Fibroblast of pulmonary artery (primary cell): ENCODE measurements at regions not wholly inside any gene's neighbourhood (a gene's known extent, or its start where the extent isn't known, plus 50 kb on each side); places are given as distances from the start of the nearest gene placed in this dataset.
A peak's percentile ranks its signal among the peaks of the same experiment; 100 is the strongest.

ENCODE experiments used
- DNase-seq: peaks from one replicate; pipeline ENCODE4 v3.0.0-alpha.2; 2010; ENCODE audit warnings: low read depth
- H3K4me3 ChIP-seq: replicated peaks from 2 replicates; pipeline ENCODE4 v1.5.1; 2011; ENCODE audit warnings: low read depth, mild to moderate bottlenecking, control low read depth, low read length, moderate library complexity
- TF ChIP-seq, protein P1 (sequence below): IDR thresholded peaks from 2 replicates; pipeline ENCODE4 v1.5.1; 2011; ENCODE audit warnings: mild to moderate bottlenecking, control low read depth, low read length, inconsistent platforms; ENCODE audit errors: missing control alignments

DNA sequence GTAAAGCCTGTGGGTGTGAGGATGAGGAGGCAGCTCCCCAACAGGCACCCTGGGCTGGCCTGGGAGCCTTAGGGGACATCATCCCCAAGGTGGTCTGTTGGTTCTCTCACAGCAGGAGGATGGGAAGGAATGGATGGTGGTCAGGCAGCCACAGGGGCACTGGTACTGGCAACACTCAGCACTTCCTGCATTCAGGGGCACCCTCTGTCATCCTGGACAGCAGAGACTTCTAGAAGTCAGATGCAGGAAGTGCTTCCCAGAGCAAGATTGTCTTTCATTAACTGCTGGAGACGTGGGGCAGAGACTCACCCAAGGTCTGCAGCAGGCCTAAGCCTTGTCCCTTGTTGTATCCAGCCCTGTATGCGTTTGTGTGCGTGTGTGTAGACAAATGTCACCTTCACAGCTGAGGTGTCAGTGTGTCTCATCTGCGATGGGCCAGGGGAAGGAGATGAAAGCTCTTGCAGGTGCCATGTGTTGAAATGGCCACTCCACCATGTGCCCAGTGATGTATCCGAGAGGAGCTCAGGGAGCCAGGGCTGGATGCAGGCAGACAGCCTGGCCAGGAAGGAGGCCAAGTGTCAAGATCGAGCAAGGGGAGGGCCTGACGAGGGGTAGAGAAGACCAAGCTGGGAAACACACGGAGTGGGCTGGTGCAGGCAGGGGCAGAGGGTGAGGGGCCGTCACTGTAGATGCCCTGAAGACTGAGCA, 85.1 kb downstream of the PITPNM2 start:
- DNase-seq = no peak
- H3K4me3 ChIP-seq = no peak overlapping the region
- TF ChIP-seq, protein P1, sequence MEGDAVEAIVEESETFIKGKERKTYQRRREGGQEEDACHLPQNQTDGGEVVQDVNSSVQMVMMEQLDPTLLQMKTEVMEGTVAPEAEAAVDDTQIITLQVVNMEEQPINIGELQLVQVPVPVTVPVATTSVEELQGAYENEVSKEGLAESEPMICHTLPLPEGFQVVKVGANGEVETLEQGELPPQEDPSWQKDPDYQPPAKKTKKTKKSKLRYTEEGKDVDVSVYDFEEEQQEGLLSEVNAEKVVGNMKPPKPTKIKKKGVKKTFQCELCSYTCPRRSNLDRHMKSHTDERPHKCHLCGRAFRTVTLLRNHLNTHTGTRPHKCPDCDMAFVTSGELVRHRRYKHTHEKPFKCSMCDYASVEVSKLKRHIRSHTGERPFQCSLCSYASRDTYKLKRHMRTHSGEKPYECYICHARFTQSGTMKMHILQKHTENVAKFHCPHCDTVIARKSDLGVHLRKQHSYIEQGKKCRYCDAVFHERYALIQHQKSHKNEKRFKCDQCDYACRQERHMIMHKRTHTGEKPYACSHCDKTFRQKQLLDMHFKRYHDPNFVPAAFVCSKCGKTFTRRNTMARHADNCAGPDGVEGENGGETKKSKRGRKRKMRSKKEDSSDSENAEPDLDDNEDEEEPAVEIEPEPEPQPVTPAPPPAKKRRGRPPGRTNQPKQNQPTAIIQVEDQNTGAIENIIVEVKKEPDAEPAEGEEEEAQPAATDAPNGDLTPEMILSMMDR = no peak

DNA sequence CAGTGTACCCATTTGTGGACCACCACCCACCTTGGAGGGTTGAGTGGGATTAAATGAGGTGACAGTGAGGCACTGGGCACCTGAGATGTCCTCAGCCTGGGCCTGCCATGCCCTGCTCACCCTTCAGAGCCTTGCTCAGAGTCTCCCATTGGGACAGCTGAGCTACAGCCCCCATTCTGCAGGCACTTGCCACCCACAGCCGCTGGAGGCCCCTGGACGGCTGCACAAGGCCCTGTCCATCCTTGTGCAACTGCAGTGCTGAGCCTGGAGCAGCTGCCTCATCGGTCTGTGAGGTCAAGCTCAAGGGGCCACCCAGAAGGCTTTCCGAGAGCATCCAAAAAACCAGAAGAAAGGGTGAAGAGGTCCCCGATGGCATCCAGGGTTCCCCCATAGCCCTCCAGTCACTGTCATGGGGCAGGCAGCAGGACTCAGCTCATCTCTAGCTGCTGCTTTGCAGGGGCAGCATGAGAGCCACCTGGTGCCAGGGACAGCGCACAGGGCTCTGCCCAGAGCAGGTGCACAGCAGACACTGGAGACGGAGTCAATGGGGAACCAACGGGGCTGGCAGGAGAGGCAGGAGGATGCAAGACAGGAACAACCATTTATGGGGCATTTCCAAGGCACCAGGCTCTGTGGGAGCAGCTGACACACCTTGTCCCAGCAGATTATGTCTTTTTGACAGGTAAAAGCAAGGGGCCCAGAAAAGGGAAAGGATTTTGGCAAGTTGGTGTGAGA, 84.6 kb downstream of the ARL6IP4 start:
- DNase-seq = no peak
- TF ChIP-seq, protein P1 = no peak
- no peak overlapping the region for H3K4me3 ChIP-seq

DNA sequence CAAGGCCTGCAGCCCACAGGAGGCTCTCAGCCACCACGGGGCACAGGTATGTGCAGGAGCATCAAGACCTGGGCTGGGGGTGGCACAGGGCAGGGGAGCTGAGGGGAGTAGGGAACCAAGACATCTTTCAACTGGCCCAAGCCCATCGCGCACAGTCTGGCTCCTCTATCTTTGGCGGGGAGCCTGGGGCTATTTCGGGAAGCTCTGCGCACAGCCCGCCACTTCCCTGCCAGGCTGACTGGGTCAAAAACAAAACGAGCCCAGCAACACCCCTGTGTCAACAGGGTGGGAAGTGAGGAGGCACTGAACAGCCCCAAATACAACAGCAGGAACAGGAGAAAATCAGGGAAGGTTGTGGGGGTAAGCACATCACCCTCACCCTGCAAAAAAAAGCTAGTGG, 83.9 kb downstream of the ARL6IP4 start:
- TF ChIP-seq, protein P1 = no peak
- no peak overlapping the region for H3K4me3 ChIP-seq

DNA sequence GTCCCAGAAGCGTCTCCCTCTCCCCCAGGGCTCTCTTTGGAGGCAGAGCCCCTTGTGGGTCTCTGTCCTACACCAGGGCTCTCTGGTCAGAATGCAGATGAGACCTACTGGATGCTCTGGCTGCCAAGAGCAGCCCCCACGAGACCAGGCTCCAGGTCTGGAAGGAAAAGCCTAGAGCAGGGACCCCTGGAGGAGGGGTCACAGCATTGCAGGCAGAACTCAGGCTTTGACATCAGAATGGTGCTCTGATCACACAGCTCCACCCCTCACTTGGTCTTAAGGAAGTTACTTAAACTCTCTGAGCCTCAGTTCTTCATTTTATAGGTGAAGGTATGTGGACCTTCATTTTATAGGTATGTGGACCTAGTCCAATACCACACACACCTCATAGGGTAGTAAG, 83.1 kb downstream of the ARL6IP4 start:
- peak; percentile 31 for DNase-seq
- H3K4me3 ChIP-seq = no peak overlapping the region
- TF ChIP-seq, protein P1 = peak; percentile 45

More for the DNA sequence above, 83.9 kb downstream of the ARL6IP4 start:
- no peak for DNase-seq

DNA sequence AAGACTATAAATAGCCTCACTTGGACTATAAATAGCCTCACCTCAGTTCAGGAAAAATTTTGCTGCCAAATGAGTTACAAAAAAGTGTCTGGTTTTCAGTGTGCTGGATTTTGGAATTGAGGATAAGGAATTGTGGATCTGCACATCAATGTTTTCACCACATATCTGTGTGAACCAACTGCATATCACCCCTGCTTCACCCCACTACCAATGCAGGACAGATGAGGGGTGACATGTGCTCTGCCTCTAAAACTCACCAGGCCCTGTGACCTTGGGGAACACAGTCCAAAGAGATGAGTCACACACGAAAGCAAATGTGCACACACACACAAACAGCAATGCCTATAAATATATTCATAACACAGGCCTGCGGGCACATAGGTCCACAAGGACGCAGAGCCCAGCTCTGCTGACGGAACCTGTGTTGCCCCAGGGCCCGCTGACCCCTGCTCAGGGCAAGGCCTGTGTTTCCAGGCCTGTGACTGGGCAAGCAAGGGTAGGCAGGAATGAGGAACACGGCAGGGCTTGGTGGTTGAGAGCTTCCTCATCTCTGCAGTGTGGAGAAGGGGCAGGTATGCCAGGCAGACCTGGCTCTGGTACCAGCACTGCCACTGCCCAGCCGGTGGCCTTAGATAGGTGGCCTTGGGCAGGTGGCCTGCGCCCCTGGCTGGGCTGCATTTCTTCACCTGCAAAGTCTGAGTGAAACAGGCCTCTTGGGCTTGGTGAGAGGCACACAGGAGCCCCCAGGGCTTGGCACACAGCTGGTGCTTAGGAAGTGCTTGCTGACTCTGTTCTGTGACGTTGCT, 82.4 kb downstream of the ARL6IP4 start:
- TF ChIP-seq, protein P1 = no peak
- H3K4me3 ChIP-seq = no peak overlapping the region
- DNase-seq = peak; percentile 52

DNA sequence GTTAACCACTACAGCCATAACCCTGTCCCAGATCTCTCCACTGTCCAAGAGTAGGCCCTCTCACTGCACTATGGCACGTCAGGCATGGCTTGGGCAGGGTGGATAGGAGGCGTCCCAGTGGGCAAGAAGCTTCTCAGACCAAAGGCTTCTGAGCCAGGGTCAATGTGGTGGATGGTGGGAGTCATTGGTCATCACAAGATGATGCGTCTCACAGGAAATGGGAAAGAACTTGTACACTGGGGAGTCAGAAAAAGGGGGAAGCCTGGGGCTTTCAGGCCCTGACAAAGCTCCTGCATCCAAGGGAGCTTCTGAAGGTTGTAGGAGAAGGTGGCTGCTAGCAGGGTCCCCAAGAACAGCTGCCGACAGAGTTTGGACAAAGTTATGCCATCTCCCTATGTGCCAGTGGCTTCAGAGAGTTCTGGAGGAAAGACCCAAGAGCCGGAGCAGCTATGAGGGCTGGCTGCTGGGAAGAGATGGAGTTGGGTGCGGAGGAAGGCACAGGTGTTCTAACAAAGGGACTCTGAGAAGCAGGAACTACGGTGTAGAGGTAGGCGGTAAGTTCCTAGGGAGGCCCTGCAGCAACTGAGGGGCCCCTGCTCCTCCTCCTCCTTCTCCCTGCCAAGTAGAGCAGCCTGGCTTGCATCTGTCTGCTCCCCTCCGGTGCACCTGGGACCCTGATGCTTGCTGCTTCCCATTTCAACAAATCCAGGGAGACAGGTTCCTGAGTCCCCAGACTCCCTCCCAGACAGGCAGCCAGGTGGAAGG, 81.1 kb downstream of the ARL6IP4 start:
- TF ChIP-seq, protein P1 = no peak
- DNase-seq = no peak
- no peak overlapping the region for H3K4me3 ChIP-seq
